OCI-LY1 (cell line): ENCODE measurements at regions not wholly inside any gene's neighbourhood (a gene's known extent, or its start where the extent isn't known, plus 50 kb on each side); places are given as distances from the start of the nearest gene placed in this dataset.

Experiments
- EZH2 ChIP-seq: fragments of 200-600 bp; sonication (generic), shearing (Covaris generic); IDR thresholded peaks from 2 replicates; pipeline ENCODE4 v1.8.0; 2017; ENCODE audit warnings: borderline replicate concordance, mixed run types, mild to moderate bottlenecking, antibody characterized with exemption, low read length, moderate library complexity, mixed read lengths
- TF ChIP-seq, protein P1 (sequence below): fragments of 200-600 bp; sonication (generic), shearing (Covaris generic); IDR thresholded peaks from 2 replicates; pipeline ENCODE4 v1.5.1; 2017; ENCODE audit warnings: mild to moderate bottlenecking, antibody characterized with exemption, low read length, moderate library complexity, mixed read lengths

DNA sequence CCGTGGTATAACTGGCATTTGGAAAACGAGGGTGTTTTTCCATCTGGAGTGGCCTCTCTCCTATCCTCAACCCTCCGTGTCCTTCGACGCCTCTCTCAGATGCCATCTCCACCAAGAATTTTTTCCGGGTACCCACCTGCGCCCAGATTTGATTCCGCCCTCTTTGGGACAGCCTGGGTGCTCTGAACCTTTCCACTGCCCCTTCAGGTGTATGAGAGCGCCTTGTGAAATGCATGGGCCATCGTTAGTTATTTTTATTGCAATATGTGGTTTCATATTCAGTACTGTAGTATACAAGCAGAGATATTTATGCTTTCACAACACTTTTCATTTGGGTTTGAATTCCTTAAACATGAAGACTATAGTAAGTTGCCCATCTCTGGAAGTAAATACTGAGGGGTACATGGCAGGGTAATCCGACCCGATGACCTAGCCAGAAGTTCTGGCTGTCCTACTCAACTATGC lies 78.2 kb upstream of the IFNE start:
- TF ChIP-seq, protein P1, sequence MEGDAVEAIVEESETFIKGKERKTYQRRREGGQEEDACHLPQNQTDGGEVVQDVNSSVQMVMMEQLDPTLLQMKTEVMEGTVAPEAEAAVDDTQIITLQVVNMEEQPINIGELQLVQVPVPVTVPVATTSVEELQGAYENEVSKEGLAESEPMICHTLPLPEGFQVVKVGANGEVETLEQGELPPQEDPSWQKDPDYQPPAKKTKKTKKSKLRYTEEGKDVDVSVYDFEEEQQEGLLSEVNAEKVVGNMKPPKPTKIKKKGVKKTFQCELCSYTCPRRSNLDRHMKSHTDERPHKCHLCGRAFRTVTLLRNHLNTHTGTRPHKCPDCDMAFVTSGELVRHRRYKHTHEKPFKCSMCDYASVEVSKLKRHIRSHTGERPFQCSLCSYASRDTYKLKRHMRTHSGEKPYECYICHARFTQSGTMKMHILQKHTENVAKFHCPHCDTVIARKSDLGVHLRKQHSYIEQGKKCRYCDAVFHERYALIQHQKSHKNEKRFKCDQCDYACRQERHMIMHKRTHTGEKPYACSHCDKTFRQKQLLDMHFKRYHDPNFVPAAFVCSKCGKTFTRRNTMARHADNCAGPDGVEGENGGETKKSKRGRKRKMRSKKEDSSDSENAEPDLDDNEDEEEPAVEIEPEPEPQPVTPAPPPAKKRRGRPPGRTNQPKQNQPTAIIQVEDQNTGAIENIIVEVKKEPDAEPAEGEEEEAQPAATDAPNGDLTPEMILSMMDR = no peak
- no peak for TF ChIP-seq EZH2
